Mucosa of gallbladder (tissue), 1 donor: ENCODE measurements at regions not wholly inside any gene's neighbourhood (a gene's known extent, or its start where the extent isn't known, plus 50 kb on each side); places are given as distances from the start of the nearest gene placed in this dataset.
"Not testable (repeated sequence)": the region's sequence is repeated elsewhere in the genome, so short reads cannot be mapped to it uniquely, and the experiment has no call there.

Experiments
- DNase-seq: peaks from one replicate; pipeline ENCODE4 v3.0.0-alpha.2; 2020; ENCODE audit warnings: low spot score
- donor health status: DM: no; HTN: no; CAD: no.

- DNase-seq, result no peak
Observed at GRCh38 chr2:48190230-48190629, 124.3 kb upstream of the FOXN2 start.

GRCh38 chr2:48194641-48195040, 119.8 kb upstream of the FOXN2 start:
- DNase-seq, result no peak

GRCh38 chr2:48195169-48195568, 119.3 kb upstream of the FOXN2 start:
- no peak for DNase-seq

- DNase-seq, result no peak
Observed at GRCh38 chr2:48197618-48198017, 116.9 kb upstream of the FOXN2 start.

- DNase-seq, result no peak
Observed at GRCh38 chr2:48198371-48198770, 116.1 kb upstream of the FOXN2 start.

- DNase-seq, result no peak
Observed at GRCh38 chr2:48199070-48199469, 115.4 kb upstream of the FOXN2 start.

GRCh38 chr2:48200620-48201293, 113.7 kb upstream of the FOXN2 start:
- no peak for DNase-seq

- not testable (repeated sequence) for DNase-seq
Observed at GRCh38 chr2:48201435-48201834, 113.0 kb upstream of the FOXN2 start.

- no peak for DNase-seq
Observed at GRCh38 chr2:48202863-48203642, 111.4 kb upstream of the FOXN2 start.

GRCh38 chr2:48203668-48204067, 110.8 kb upstream of the FOXN2 start:
- DNase-seq, result no peak

GRCh38 chr2:48204750-48205136, 109.7 kb upstream of the FOXN2 start:
- no peak for DNase-seq

GRCh38 chr2:48205137-48205798, 109.2 kb upstream of the FOXN2 start:
- DNase-seq, result no peak

- not testable (repeated sequence) for DNase-seq
Observed at GRCh38 chr2:48206056-48206656, 108.3 kb upstream of the FOXN2 start.

GRCh38 chr2:48207201-48207641, 107.3 kb upstream of the FOXN2 start:
- no peak for DNase-seq

- no peak for DNase-seq
Observed at GRCh38 chr2:48207851-48208250, 106.6 kb upstream of the FOXN2 start.

- DNase-seq, result no peak
Observed at GRCh38 chr2:48209214-48209885, 105.1 kb upstream of the FOXN2 start.

- no peak for DNase-seq
Observed at GRCh38 chr2:48210189-48210588, 104.3 kb upstream of the FOXN2 start.

- no peak for DNase-seq
Observed at GRCh38 chr2:48213646-48214045, 100.8 kb upstream of the FOXN2 start.

- no peak for DNase-seq
Observed at GRCh38 chr2:48218169-48218568, 96.3 kb upstream of the FOXN2 start.

- DNase-seq, result no peak
Observed at GRCh38 chr2:48219234-48219554, 95.3 kb upstream of the FOXN2 start.

- DNase-seq, result peak; percentile 56
Observed at GRCh38 chr2:48219555-48220436, 94.7 kb upstream of the FOXN2 start.
